GM19452 (cell line): ENCODE measurements at regions not wholly inside any gene's neighbourhood (a gene's known extent, or its start where the extent isn't known, plus 50 kb on each side); places are given as distances from the start of the nearest gene placed in this dataset.

ENCODE experiments used
- ATAC-seq: cut with Tn5 transposase; IDR thresholded peaks from one replicate; pipeline ENCODE4 v1.9.1; 2021; ENCODE audit not compliant: unreplicated experiment

GRCh38 chr13:32859707-32860292 lies 156.4 kb upstream of the KL start:
- ATAC-seq: no peak

GRCh38 chr13:32861304-32861703 lies 154.9 kb upstream of the KL start:
- ATAC-seq: no peak

GRCh38 chr13:32863596-32863995 lies 152.6 kb upstream of the KL start:
- ATAC-seq: no peak

GRCh38 chr13:32866921-32867320 lies 149.3 kb upstream of the KL start:
- ATAC-seq: no peak

- no peak for ATAC-seq
These were observed 138.7 kb upstream of the KL start for GRCh38 chr13:32877491-32877890.

- no peak for ATAC-seq
These were observed 138.1 kb upstream of the KL start for GRCh38 chr13:32878163-32878562.

- no peak for ATAC-seq
These were observed 135.6 kb upstream of the KL start for GRCh38 chr13:32880636-32881035.

GRCh38 chr13:32881074-32881776 lies 135.0 kb upstream of the KL start:
- ATAC-seq: no peak

- ATAC-seq: no peak
These were observed 134.5 kb upstream of the KL start for GRCh38 chr13:32881777-32882145.

- no peak for ATAC-seq
These were observed 133.5 kb upstream of the KL start for GRCh38 chr13:32882691-32883090.

- no peak for ATAC-seq
These were observed 132.7 kb upstream of the KL start for GRCh38 chr13:32883474-32883873.

- no peak for ATAC-seq
These were observed 128.6 kb upstream of the KL start for GRCh38 chr13:32887617-32888016.

GRCh38 chr13:32889986-32890565 lies 126.1 kb upstream of the KL start:
- ATAC-seq: no peak

GRCh38 chr13:32893176-32893575 lies 123.0 kb upstream of the KL start:
- ATAC-seq: no peak

GRCh38 chr13:32894589-32895001 lies 121.6 kb upstream of the KL start:
- ATAC-seq: no peak

GRCh38 chr13:32895296-32895695 lies 120.9 kb upstream of the KL start:
- no peak for ATAC-seq

GRCh38 chr13:32897296-32897695 lies 118.9 kb upstream of the KL start:
- ATAC-seq: no peak

GRCh38 chr13:32902029-32902780 lies 114.0 kb upstream of the KL start:
- no peak for ATAC-seq

GRCh38 chr13:32902874-32903273 lies 113.3 kb upstream of the KL start:
- ATAC-seq: no peak

- no peak for ATAC-seq
These were observed 112.5 kb upstream of the KL start for GRCh38 chr13:32903720-32904119.

GRCh38 chr13:32904266-32904665 lies 112.0 kb upstream of the KL start:
- no peak for ATAC-seq
